Peyer's patch (tissue), 4 donors: ENCODE measurements at regions not wholly inside any gene's neighbourhood (a gene's known extent, or its start where the extent isn't known, plus 50 kb on each side); places are given as distances from the start of the nearest gene placed in this dataset.

Experiments
- POLR2A ChIP-seq, 2 donors: fragments of 450-650 bp; IDR thresholded peaks; one replicate each; pipeline ENCODE4 v1.5.1; 2017; ENCODE audit warnings: antibody characterized with exemption in 2 of 2, mild to moderate bottlenecking in 2 of 2, moderate library complexity in 2 of 2
- TF ChIP-seq, protein P1 (sequence below), 6 experiments: fragments of 450-650 bp in 4 of 6; fragments of 200-600 bp in 2 of 6; sonication (generic) in 1 of 6; IDR thresholded peaks; one replicate each; pipeline ENCODE4 v1.5.1; 2017 to 2019; ENCODE audit warnings: antibody characterized with exemption in 6 of 6, mild to moderate bottlenecking in 3 of 6, moderate library complexity in 1 of 6

DNA sequence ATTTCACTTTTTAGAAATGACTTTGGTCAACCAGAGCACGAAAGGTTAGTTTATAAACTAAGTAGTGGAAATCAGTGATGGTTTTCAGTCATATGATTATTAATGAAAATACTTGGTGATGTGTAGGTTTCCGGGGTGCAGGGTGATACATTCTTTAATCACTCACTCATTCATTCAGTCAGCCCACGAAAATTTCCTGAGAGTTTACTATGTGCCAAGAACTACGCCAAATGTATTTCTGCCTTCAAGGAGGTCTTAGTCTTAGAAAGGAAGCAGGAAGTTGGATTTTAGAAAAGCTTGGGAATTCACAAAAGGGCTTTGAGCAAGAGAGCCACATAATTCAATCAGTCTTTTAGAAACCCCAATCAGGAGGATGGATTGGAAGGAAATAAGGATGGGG, 543.6 kb downstream of the PLCL1 start:
- TF ChIP-seq, protein P1, sequence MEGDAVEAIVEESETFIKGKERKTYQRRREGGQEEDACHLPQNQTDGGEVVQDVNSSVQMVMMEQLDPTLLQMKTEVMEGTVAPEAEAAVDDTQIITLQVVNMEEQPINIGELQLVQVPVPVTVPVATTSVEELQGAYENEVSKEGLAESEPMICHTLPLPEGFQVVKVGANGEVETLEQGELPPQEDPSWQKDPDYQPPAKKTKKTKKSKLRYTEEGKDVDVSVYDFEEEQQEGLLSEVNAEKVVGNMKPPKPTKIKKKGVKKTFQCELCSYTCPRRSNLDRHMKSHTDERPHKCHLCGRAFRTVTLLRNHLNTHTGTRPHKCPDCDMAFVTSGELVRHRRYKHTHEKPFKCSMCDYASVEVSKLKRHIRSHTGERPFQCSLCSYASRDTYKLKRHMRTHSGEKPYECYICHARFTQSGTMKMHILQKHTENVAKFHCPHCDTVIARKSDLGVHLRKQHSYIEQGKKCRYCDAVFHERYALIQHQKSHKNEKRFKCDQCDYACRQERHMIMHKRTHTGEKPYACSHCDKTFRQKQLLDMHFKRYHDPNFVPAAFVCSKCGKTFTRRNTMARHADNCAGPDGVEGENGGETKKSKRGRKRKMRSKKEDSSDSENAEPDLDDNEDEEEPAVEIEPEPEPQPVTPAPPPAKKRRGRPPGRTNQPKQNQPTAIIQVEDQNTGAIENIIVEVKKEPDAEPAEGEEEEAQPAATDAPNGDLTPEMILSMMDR (IDR thresholded peaks at IDR 0.05): no peak
- TF ChIP-seq POLR2A (IDR thresholded peaks at IDR 0.05): no peak
